ENCODE measurements at regions not wholly inside any gene's neighbourhood (a gene's known extent, or its start where the extent isn't known, plus 50 kb on each side); places are given as distances from the start of the nearest gene placed in this dataset.

DNA sequence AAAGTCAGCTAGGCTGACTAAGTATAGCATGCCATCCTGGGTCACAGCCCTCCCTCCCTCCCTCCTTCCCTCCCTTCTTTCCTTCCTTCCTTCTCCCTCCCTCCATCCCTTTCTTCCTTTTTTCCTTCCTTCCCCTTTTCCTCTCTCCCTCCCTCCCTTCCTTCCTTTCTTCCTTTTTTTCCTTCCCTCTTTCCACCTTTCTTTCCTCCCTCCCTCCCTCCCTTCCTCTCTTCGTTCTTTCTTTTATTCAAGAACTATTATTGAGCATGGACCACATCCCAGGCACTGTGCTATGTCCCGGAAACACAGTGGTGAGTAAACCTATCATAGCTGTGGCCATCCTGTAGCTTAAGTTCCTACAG is 106.2 kb upstream of the BACH2 start:
- no peak for DNase-seq

DNA sequence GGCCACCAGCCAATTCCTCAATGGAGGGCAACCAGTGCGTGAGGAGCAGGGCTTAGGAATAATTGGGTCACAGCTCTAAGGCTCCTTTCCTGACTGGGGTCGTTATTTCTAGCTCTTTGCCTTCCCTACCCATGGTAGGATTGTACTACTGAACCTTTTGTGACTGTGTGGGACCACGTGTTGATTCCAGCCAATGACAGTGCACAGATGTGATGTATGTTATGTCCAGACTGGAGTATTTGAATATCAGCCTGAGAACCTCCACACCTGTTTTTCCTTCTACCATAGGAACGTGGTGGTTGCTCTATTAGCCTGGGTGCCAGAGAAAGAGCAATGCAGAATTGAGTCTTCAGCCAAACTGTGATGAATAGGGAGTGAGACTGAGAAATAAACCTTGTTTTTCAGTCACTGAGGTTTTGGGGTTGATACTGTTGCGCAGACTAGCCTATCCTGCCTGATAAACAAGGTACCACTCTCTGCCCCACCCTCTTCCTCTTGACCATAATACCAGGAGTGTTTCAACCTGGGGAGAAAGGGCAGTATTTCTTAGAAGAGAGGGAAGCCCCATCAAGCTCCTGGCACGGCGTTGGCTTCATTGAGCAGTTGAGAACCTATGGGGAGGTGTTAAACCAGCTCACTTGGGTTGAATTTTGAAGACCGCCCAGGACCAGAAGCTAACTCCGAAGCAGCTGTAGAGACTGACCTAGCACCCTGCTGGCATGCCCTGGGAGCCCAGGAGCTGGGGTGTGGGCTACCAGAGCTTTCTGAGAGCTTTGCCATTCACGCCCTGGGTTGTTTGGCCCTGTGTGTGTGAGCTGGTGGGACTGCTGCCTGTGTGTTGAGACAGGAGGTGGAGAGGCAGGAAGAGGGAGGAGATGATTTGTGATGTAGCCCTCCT is 105.5 kb upstream of the BACH2 start:
- DNase-seq: peak; percentile 47

DNA sequence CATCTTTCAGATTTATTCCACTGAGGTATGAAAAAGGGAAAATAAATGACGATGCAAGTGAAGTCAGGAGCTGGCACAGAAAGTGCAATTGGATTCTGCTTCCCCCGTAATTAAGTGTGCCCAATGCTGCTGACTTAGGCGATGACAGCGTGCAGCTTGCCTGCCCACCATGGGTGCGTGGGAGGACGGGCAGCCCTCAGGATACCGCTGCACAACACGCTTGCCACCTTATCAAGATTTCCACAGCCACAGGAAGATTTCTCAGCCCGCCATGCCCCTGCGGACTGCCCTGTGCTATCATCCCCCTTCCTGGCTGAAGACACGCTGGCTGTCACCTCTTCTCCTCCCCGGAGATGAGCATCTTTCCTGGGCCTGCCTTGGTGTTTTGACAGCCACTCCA is 103.3 kb upstream of the BACH2 start:
- peak; percentile 25 for DNase-seq

DNA sequence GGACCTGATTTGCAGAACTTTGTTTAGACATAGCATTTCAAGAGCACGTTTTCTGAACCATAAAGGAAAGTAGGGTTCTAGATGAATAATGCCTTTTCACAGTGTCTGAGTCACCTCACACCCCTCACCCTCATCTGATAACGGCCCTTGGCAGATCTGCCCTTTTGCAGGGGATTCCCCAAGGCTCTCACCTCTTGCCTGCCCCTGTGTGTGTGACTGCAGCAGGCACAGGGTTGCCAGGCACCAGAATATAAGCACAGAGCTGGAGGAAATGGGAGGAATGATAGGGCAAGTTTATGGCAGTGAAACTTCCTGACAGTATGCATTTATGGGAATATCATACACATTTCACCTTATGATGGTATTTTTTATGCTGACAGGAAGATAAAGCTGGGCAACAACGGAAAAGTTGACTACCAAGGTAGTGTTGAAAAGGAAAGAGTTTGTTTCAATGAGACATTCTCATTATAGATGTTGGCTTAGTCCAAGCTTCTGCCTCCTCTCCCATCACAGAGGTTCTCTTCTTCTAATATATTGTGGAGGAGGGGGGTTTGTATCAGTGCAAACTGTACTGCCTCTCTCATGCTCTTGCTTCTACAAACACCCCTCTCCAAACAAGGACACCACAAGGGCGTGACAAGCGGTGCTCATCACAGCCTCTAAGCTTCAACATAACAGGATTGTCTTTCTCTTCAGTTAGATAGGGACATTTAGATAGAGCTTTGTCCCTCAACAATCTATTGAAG is 101.5 kb upstream of the BACH2 start:
- DNase-seq: peak; percentile 80

DNA sequence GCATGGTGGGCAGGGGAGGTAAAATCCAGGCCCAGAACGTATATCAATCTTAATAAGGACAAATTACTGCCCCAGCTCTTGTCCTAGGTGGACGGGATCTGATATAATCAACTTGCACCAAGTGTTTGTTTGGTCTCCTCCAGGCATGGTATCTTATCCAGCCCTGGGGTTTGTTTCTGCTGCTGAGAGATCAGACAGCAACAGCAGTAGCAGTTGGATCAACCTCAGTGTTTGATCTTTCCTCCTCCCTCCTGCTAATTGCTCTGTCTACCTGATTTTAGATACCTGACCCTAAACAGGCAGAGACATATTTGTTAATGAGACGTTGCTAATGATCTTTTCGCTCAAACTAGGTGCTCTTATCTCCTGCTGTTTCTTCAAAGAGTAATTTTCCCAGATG is 100.4 kb upstream of the BACH2 start:
- no peak for DNase-seq

DNA sequence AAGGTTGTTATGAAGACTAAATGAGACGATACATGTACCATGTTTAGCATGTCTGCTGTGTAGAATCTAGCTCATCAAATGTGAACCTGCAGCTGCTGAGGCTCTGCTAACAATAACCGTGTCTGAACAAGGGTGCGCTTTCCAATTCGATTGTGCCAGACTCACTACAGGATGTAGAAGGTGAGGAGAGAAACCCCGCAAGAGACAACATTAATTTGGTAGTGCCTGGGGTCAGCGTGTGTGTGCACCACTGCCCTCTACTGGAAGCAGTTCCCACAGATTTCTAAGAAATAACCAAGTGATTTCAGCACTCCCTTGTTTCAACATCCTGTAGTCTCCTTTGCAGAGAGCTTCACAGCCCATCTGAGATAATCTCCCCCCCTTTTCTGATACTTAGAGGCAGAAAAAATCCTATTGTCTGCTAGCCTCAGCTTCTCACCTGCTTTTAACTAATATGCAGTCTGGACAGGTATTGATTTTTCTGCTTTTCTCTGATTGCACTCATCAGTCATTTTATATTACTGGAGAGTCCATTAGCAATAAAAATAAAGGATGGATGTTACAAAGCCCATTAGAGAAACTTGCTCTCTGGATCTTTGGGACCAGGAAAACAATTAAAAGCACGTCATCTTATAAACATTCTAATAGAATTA is 96.7 kb upstream of the BACH2 start:
- peak; percentile 74 for DNase-seq

DNA sequence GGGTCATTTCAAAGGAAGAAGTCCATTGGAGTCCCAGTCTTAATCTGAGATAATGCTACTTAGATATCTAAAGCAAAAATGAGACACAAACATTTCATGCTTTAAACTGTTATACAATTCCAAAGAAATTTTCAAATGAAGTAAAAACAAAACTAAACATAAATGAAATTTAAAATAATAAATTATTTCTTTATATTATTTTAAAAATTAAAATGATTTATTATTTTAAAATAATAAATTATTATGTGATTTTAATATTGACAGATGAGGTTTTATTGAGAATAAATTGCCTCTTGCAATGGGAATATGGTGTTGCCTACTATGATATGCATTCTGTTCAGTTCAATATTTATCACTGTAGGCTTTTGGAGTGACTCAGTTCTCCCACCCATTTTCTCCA is 93.7 kb upstream of the BACH2 start:
- no peak for DNase-seq

DNA sequence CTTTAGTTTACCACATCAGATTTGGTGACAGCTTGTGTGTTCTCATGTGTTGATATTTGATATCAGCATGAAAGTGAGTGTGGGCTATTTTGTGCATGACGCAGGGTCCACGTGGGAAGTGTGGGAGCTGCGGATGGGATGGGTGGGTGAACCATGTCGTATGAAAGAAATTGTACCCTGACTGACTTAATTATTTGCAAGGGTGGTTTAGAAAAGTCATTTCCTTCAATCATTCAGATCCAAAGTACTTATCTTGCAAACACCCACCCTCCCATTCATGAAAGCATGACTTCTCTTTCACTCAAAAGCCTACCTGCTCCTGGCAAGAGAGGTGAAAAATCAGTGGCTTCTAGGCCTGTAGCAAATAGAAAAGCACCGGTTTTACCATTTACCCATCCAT is 91.8 kb upstream of the BACH2 start:
- no peak for DNase-seq

DNA sequence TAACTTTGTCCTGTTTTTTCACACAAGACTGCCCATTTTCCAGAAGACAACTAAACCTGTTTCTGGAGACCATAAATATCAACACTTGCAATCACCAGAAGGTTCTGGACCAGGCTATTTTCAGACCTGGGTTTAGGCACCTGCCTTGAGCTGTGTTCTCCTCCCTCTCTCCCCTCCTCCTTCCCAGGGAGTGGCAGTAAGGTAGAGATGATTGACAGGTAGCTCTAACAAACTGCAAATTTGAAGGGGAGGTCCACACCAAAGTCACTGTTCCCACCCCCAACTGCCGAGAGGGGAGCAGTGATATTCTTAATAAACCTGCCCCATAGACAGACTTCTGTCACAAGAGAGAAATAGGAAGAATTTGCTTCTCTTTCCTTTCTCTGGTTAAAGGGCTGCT is 91.2 kb upstream of the BACH2 start:
- DNase-seq: no peak

DNA sequence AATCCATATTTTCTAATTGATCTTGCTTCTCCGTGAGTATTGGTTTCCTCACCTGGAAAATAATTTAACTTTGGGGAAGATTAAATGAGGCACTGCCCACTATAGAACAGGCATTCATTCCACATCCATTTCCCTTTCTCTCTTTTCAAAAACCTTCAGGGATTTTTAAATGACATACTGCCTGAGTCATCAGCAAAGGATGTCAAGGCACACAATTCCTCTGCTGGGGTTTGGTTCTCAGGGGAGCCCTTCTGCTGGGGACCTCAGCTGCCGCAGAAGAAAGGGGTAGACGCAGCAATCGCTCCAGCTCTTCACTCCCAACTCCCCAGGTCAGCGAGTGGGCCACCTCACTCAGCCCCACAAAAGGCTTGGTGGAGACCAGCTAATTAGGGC is 90.7 kb upstream of the BACH2 start:
- no peak for DNase-seq

DNA sequence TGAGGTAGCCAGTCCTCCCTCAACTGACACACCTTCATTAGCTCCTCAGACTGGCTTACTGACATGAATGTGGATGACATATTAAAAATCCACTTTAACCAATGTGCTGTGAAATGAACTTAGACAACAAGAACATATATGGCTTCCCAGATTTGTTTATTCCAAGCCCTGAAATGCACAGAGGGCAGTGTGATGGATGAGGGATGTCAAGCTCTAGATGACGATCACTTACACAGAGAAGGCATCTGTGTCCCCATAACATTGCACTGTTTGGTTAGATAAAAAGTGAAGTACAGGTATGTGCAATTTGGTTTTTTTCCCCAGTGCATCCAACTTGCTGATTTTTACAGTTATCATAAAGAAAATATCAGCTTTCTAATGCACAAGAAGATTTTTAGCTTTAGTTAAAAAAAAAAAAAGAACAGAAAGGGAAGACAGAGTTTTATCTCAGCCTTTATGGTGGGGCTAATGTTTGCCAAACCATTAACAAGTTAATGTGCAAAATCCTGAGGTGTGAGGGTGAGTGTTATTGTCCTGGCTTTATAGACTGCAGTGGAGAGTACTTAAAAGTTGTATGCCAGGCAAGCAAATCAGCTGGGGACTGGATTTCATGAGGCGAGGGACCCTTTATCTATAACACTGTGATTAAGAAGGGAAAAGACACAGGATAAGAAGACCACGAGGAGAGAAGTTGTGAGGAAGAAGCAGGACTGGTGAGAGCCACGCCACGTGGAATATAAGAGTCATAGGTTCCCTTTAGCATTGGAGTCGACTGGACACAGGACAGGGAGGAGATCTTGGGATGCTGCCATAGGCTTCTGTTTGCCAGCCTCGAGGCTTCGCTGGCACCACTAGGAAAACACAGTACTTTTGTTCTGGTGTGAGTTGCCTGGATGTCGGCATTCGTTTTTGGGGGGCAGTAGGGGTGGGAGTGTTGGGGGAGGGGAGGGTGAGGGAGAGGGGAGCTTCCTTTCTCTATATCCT is 90.0 kb upstream of the BACH2 start:
- no peak for DNase-seq

DNA sequence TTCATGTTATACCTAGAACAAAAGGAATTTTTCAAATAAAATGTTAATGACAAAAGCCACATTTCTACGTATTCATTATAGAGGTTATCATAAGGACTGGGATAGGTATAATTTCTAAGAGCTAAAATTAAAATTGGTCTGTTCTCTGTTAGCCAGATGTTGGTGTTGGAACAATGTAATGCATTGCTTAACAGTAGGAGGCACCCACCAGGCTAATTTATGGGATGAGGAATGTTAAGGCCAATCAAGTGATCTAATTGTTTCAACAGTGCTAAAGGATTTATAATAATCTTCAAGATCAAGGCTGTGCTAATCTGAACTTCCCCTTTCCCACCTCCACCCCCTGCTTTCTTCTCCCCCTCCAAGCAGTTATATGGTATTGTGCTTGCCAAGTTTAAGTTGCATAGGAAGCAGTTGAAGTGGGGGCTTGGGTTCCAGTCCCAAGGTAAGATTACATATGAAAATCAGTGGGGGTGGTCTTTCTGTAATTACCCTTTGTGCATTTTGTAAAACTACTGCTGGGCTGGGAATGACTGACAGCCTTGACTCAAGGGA is 89.2 kb upstream of the BACH2 start:
- no peak for DNase-seq

DNA sequence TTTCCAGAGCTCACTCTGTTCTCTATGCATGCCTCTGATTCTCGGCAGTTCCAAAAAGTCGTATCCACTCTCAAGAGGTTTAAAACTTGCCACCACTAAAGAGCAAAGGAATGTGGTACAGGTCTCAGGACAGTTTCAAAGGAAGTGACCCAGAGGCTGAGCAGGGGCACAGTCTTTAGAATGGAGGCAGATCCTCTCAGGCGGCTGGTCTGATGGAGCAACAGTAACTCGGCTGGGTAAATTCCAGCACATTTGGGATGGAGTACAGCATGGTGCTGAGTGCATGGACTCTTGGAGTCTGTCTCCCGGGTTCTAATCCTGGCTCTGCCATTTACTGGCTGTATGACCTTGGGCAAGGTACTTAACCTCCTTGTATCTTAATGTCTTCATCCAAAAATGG is 88.1 kb upstream of the BACH2 start:
- DNase-seq: no peak

DNA sequence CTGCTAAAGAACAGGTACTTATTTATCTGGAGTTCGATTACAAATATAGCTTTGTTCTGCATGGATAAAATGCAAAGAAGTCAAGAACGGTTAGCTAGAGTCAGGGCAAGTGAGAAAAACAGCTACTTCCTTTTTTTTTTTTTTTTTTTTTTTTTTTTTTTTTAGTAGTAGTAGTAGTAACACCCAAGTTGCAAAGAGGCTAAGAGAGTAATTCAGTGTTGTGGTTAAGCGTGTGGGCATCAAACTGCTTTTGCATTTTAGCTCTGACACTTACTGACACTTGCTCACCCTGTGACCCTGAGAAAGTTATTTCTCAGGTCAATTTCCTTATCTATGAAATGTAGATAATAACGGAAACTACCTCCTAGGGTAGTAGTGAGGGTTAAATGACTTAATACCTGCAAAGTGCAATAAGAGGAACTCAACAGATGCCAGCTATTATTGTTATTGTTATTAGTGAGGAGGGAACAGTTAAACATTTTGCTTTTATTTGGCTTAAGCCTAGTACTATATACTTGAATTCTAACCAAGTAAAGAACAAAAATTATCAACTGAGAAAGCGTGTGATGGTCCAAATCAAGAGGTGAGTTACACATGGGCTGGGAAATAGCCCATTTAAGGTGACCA is 86.7 kb upstream of the BACH2 start:
- DNase-seq: no peak

DNA sequence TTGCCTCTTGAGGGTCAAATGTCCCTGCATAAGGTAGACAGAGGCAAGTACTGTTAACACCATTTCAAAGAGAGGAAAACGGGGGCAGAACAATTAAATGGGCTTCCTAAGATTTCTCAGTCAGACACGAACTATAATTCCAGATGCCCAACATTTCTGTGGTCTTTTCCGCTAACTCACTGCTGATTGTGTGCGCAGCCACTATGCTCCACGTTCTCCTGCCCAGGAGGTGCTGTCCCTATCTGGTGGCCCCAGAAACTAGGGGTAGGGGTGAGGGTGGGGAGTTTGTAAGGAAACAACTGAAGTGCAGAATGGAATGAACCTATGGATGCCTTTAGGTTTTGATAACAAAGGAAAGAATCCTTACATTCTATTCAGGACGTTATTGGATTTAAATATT is 86.1 kb upstream of the BACH2 start:
- DNase-seq: no peak

DNA sequence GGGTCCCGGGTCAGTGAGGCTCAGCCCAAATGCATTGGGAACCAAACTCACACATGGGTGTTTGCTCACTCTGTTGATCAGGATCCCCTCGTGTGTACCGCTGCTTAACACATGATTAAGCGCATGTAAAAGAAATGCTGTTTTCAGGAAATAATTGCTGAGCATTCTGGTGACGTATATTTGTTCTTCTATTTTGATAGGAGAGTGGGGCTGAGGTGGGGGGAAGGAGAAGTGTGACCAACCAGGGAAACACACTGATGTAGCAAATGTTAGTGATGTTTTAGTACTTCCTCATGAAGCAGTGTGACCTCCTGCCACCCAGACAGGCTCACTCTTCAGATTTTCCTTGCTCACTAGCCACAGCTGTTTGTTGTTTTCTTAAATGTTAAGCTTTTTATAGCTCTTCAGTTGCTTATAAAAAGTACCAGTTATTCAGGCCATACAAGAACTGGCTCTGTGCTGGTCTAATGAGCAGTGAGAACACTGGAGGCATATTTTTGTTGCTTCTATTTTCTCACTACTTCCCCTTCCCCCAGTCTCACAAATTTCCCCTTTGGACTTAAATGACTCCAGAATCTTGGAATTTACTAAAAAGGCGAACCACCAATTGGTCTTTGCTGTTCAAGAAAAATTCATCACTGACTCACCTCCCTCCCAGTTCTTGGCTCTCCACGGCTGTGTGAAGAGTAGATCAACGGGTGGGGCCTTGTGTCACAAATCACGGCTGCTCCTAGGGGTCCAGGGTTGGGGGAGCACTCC is 79.2 kb upstream of the BACH2 start:
- DNase-seq: no peak

DNA sequence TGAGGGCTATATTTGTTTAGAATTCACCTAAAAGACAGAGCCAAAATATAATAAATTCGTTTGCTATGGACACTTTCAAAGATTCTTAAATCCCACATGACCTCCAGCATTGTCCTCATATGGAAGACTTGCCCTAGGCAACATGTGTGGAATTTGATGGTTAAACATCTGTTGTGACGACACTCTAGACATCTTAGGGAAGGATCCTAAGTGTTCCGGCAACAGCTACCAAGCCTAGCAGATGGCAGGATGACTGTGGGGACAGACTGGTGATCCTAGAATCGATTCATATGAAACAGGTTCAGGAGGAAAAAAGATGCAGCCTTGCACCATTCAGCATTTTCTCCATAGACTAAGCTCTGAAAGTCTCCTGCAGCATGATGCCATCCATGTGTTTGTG is 77.6 kb upstream of the BACH2 start:
- DNase-seq: no peak

DNA sequence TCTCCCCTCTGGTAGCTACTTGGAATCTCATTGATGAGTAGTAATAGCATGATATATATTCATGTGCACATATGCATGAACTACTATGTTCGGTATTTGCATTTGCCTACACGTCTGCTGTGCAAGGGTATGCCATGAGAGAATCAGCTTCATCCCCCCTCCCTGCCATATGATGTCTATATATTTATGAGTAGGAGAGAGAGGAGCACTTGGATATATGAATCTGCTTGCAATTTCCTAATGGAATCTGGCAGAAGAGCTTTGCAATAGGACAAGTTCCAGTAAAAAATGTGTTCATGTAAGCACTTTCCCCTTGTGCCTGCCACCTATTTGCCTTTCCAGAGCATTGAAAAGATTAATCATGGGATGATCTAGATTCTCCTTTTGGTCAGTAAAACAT is 76.2 kb upstream of the BACH2 start:
- no peak for DNase-seq

DNA sequence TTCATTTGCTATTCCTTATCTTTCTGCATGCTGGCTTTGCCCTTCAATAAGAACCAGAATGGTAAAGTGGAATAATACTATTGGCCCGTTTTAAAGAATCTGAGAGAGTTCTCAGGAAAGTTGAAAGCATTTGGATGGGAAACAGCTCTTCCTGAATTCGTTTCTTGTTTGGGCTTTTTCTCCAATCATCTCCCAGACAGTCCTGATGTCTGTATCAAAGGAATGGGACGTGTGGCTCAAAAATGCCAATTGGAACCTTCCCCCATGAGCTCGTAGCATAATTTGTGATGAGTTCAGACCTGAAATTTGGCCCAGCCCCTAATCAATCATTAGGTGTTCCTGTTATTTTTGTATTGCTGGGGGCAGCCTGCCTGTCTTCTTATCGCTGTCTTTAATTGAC is 75.8 kb upstream of the BACH2 start:
- no peak for DNase-seq

DNA sequence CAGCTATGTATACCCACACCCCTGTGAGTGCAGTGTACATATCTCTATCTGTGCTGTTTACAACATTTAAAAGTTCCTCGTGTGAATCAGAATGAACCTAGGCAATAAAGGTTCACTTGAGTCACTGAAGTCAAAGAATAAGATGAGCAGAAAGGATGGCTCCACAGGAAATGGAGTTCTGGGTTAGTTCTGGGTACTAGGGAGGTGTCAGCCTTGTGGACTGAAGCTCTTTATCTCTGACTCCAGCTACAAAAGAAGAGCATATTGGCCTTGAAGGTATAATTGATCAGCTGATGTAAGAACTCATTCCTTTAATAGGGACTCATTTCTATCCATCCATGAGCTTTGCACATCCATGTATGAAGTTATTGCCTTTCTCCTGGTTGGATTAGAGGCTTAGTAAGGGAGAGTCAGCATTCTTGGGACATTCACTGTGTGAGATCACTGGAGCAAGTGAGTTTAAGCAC is 73.9 kb upstream of the BACH2 start:
- DNase-seq: no peak

DNA sequence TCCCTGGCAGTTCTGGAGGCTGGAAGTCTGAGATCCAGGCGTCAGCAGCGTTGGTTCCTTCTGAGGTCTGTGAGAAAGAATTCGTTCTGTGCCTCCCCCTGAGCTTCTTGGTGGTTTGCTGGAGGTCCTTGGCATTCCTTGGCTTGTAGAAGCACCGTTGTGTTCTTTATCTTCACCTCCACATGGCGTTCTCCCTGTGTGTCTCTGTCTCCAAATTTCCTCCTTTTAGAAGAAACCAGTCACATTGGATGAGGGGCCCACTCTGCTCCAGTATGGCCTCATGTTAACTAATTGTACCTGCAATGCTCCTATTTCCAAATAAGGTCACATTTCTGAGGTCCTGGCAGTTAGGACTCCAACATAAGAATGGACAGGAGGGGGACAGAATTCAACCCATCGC is 73.0 kb upstream of the BACH2 start:
- no peak for DNase-seq

Data from activated CD8-positive, alpha-beta memory T cell treated with anti-CD3 and anti-CD28 coated beads, Interleukin-2, amount 50 U/mL, for 4 hours (primary cell).